ENCODE measurements at regions not wholly inside any gene's neighbourhood (a gene's known extent, or its start where the extent isn't known, plus 50 kb on each side); places are given as distances from the start of the nearest gene placed in this dataset.

DNA sequence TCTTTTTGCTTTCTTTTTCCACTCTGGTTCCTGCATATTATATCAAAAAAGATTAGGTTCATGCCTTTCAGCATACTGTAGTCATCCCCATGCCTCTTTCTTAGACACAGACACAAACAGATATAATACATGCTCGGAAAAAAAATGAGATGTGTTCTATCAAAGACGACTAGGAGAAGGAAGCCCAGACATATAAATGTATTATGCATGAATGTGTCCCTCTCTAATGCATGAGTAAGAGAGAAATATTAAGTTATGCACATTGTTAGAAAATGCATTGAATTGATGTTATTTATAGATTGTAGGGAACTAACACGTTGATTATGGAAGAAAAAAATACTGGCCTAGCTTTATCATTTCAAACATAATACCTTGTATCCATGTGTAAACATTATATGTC is 252.4 kb upstream of the BCHE start:
- H3K4me1 ChIP-seq: no peaks in the 10 kb centered on the region
- H3K36me3 ChIP-seq: no peaks in the 10 kb centered on the region
- intact Hi-C loops (cut with DNase I): no loop called here
- no peaks in the 10 kb centered on the region for H3K27me3 ChIP-seq
- H3K9me3 ChIP-seq: no peaks in the 10 kb centered on the region
- no peak overlapping the region for H3K4me3 ChIP-seq
- DNase-seq (ENCODE audit: extremely low spot score): no peak
- no peak overlapping the region for H3K27ac ChIP-seq (replicated peaks in 1 of 4)
- 76% methylated on average over 3 of the region's 3 CpGs for WGBS
- no peak for TF ChIP-seq POLR2AphosphoS5 (IDR thresholded peaks at IDR 0.05)

DNA sequence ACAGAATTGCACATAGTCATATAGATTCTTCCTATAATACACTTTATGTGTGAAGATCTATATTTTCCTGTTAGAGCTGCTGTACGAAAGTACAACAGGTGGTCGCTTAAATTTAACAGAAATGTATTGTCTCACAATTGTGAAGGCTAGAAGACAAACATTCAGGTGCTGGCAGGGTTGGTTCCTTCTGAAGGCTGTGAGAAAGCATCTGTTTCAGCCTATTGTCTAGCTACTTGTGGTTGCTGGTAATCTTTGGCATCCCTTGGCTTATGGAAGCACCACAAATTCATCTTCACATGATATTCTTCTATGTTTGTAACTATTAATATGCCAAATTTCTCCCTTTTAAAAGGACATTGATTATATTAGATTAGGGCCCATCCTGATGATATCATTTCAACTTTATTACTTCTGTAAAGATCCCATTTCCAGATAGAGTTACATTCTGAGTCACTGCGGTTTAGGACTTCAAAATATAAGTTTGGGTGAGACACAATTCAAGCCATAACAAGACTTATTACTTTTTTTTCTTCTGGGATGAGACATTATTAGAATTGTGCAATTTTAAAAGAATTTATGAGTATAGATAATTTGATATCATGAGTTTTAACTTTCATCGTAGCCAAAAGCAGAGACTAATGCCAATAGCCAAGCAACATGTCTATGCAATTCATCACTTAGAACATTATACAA is 248.1 kb upstream of the BCHE start:
- Histone ChIP-seq H3K36me3 (no peaks in the 10 kb centered on the region), H3K27me3 (no peaks in the 10 kb centered on the region), H3K27ac (replicated peaks in 1 of 4) (no peak overlapping the region), H3K9me3 (no peaks in the 10 kb centered on the region), H3K4me1 (no peaks in the 10 kb centered on the region), H3K4me3 (no peak overlapping the region)
- WGBS: 93% methylated on average over 4 of the region's 4 CpGs
- DNase-seq (ENCODE audit: extremely low spot score): no peak
- intact Hi-C loops (cut with DNase I): no loop called here
- no peak for TF ChIP-seq EP300 (IDR thresholded peaks at IDR 0.05)
- no peak for TF ChIP-seq POLR2AphosphoS5 (IDR thresholded peaks at IDR 0.05)
- TF ChIP-seq, protein P1, sequence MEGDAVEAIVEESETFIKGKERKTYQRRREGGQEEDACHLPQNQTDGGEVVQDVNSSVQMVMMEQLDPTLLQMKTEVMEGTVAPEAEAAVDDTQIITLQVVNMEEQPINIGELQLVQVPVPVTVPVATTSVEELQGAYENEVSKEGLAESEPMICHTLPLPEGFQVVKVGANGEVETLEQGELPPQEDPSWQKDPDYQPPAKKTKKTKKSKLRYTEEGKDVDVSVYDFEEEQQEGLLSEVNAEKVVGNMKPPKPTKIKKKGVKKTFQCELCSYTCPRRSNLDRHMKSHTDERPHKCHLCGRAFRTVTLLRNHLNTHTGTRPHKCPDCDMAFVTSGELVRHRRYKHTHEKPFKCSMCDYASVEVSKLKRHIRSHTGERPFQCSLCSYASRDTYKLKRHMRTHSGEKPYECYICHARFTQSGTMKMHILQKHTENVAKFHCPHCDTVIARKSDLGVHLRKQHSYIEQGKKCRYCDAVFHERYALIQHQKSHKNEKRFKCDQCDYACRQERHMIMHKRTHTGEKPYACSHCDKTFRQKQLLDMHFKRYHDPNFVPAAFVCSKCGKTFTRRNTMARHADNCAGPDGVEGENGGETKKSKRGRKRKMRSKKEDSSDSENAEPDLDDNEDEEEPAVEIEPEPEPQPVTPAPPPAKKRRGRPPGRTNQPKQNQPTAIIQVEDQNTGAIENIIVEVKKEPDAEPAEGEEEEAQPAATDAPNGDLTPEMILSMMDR (IDR thresholded peaks at IDR 0.05): no peak
- no peak for TF ChIP-seq POLR2A (IDR thresholded peaks at IDR 0.05; ENCODE audit: low read depth)

DNA sequence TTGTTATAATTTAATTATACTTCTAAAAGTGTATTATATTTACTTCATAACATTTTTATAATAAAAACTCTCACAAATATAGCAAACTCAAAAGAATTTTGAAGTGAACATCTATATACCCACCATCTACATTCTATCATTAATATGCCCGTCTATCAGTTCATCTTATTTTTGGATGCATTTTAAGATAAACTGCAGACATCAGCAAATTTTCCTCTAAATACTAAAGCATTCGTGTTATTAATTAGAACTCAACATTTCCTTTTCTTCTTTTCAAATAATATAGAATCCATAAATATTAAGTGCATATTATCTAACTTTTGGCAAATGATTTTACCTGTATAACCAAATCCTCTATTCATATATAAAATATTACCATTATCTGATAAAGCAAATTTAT is 242.9 kb upstream of the BCHE start:
- WGBS: 87% methylated on average over 2 of the region's 2 CpGs
- no peak overlapping the region for H3K27ac ChIP-seq (replicated peaks in 1 of 4)
- TF ChIP-seq EP300 (IDR thresholded peaks at IDR 0.05): no peak
- no peak for TF ChIP-seq POLR2A (IDR thresholded peaks at IDR 0.05; ENCODE audit: low read depth)
- TF ChIP-seq, protein P1 (IDR thresholded peaks at IDR 0.05): no peak
- TF ChIP-seq POLR2AphosphoS5 (IDR thresholded peaks at IDR 0.05): no peak
- H3K36me3 ChIP-seq: no peaks in the 10 kb centered on the region
- intact Hi-C loops (cut with DNase I): no loop called here
- no peak for DNase-seq (ENCODE audit: extremely low spot score)
- no peaks in the 10 kb centered on the region for H3K9me3 ChIP-seq
- no peaks in the 10 kb centered on the region for H3K4me1 ChIP-seq
- no peaks in the 10 kb centered on the region for H3K27me3 ChIP-seq
- no peak overlapping the region for H3K4me3 ChIP-seq

DNA sequence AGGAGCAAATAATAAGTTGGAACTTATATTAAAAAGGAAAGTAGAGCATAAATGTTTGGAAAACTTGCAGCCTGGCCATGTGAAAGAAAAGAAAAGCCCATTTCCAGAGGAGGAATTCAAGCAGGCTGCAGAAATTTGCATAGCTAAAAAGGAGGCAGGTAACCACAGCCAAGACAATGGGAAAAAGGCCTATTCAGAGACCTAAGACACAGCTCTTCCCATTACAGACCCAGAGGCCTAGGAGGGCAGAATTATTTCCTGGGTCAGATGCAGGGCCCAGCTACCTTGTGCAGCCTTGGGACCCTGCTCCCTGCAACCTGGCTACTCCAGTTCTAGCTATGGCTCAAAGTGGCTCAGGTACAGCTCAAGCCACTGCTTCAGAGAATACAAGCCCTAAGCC is 234.6 kb upstream of the BCHE start:
- no peaks in the 10 kb centered on the region for H3K36me3 ChIP-seq
- H3K4me3 ChIP-seq: no peak overlapping the region
- no peak for DNase-seq (ENCODE audit: extremely low spot score)
- H3K4me1 ChIP-seq: no peaks in the 10 kb centered on the region
- H3K9me3 ChIP-seq: no peaks in the 10 kb centered on the region
- no peak overlapping the region for H3K27ac ChIP-seq (replicated peaks in 1 of 4)
- no peak for TF ChIP-seq EP300 (IDR thresholded peaks at IDR 0.05)
- TF ChIP-seq, protein P1 (IDR thresholded peaks at IDR 0.05): no peak
- no peak for TF ChIP-seq POLR2A (IDR thresholded peaks at IDR 0.05; ENCODE audit: low read depth)
- TF ChIP-seq POLR2AphosphoS5 (IDR thresholded peaks at IDR 0.05): no peak
- intact Hi-C loops (cut with DNase I): no loop called here
- H3K27me3 ChIP-seq: no peaks in the 10 kb centered on the region

DNA sequence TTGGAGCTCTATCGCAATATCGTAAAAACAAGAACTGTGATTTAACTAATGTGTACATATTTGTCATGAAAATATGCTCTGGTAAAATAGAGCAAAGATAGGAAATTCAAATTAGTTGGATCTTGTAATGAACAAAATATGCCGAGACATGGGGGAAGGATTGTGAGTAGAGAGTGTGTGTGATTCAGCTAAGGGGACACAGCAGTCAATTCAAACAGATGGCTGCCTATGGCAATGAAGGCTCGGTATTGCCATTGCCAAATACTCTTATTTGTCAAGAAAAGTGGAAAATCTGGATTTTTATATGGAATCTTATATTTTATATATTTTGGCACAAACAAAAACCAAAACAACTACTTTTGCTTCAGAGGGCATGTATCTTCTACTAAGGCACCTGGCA is 227.3 kb upstream of the BCHE start:
- 93% methylated on average over 4 of the region's 4 CpGs for WGBS

More for the DNA sequence above, 227.3 kb upstream of the BCHE start:
- H3K36me3 ChIP-seq: no peaks in the 10 kb centered on the region
- H3K9me3 ChIP-seq: no peaks in the 10 kb centered on the region
- H3K27ac ChIP-seq (replicated peaks in 1 of 4): no peak overlapping the region
- no peak overlapping the region for H3K4me3 ChIP-seq
- no peaks in the 10 kb centered on the region for H3K27me3 ChIP-seq
- no peaks in the 10 kb centered on the region for H3K4me1 ChIP-seq
- intact Hi-C loops (cut with DNase I): no loop called here
- no peak for TF ChIP-seq POLR2A (IDR thresholded peaks at IDR 0.05; ENCODE audit: low read depth)
- no peak for TF ChIP-seq POLR2AphosphoS5 (IDR thresholded peaks at IDR 0.05)
- TF ChIP-seq EP300 (IDR thresholded peaks at IDR 0.05): no peak
- TF ChIP-seq, protein P1 (IDR thresholded peaks at IDR 0.05): no peak
- no peak for DNase-seq (ENCODE audit: extremely low spot score)

Measured in esophagus muscularis mucosa (tissue), 4 donors.